Choroid plexus epithelial cell (primary cell): ENCODE measurements at regions not wholly inside any gene's neighbourhood (a gene's known extent, or its start where the extent isn't known, plus 50 kb on each side); places are given as distances from the start of the nearest gene placed in this dataset.

Source experiments
- DNase-seq: peaks from one replicate; pipeline ENCODE4 v3.0.0-alpha.2; 2010; ENCODE audit warnings: low read depth
- H3K4me3 ChIP-seq: 2 replicates; pipeline ENCODE4 v1.5.1; 2011; ENCODE audit warnings: low read depth, mild to moderate bottlenecking, control low read depth, low read length, moderate library complexity
- TF ChIP-seq, protein P1 (sequence below): conservative IDR thresholded peaks from 2 replicates; pipeline ENCODE4 v1.5.1; 2011; ENCODE audit warnings: low read depth, mild to moderate bottlenecking, control low read depth, inconsistent platforms, low read length, moderate library complexity

DNA sequence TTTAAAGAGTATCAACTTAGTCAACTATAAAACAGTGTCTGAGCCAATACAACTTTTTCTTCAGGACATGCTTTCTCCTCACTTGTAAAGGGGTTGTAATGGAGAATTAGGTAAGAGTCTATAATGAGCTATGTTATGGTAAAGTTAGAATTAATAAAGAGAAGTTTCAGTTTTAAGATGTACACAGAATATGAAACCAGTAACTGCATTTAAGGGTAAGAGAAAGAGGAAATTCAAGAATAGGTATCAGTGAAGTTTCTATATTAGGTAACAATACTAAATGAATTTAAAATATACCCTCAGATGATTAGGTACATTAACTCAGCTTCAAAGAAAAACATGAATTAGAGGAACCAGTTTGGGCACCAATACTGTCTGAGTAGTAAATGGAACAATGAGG lies 1444.3 kb upstream of the ADGRB3 start:
- TF ChIP-seq, protein P1, sequence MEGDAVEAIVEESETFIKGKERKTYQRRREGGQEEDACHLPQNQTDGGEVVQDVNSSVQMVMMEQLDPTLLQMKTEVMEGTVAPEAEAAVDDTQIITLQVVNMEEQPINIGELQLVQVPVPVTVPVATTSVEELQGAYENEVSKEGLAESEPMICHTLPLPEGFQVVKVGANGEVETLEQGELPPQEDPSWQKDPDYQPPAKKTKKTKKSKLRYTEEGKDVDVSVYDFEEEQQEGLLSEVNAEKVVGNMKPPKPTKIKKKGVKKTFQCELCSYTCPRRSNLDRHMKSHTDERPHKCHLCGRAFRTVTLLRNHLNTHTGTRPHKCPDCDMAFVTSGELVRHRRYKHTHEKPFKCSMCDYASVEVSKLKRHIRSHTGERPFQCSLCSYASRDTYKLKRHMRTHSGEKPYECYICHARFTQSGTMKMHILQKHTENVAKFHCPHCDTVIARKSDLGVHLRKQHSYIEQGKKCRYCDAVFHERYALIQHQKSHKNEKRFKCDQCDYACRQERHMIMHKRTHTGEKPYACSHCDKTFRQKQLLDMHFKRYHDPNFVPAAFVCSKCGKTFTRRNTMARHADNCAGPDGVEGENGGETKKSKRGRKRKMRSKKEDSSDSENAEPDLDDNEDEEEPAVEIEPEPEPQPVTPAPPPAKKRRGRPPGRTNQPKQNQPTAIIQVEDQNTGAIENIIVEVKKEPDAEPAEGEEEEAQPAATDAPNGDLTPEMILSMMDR, result no peak
- no peak overlapping the region for H3K4me3 ChIP-seq
- DNase-seq, result no peak

DNA sequence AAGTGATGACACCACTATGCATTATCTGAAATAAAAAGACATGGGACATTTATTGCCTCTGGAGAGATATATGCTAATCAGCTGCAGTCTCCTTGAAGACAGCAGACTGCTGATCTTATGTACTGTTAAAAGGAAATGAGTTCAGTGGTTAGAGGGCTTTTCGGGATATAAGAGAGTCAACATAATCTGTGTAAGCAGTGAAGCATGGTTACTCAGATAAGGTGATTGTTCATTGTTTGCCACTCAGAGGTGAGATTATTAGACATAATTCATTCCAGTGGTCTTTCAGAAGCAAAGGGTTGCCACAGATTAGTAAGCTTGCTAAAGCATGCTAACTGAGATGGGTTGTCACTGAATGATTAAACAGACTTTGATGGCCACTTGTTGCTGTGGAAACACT lies 1450.7 kb upstream of the ADGRB3 start:
- DNase-seq, result no peak
- TF ChIP-seq, protein P1, result no peak
- H3K4me3 ChIP-seq, result no peak overlapping the region

DNA sequence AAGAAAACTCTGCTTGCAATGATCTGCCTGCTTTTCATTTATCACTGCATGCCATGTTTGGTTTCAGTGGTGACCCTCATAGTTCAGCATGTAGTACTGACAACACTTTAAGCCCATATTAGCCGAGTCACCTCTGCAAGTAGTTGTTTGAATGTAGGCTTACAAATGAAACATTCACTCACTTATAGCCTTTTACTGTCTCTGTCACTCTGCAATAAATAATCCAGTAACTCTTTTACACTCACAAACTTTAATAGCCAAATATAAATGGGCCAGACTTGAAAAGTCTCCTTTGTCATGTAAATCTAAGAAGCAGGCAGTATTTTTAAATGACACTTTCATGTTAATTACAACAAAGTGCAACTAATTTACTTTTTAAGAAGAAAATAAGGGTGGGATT lies 1460.0 kb upstream of the ADGRB3 start:
- TF ChIP-seq, protein P1, result no peak
- DNase-seq, result no peak
- no peak overlapping the region for H3K4me3 ChIP-seq

DNA sequence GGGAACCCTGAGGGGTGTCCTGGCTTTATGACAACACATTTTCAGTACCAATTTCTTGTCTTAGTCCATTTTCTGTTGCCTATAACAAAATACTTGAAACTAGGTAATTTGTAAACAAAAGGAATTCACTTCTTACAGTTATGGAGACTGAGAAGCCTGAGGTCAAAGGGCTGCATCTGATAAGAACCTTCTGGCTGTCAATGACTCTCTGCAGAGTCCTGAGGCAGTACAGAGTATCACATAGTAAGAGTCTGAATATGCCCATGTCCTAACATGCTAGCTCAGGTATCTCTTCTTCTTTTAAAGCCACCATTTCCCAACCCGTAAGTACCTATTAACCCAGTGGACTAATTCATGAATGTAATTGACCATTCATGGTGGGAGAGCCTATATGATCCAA lies 1458.6 kb upstream of the EYS start:
- DNase-seq, result no peak
- H3K4me3 ChIP-seq, result no peak overlapping the region
- TF ChIP-seq, protein P1, result no peak

DNA sequence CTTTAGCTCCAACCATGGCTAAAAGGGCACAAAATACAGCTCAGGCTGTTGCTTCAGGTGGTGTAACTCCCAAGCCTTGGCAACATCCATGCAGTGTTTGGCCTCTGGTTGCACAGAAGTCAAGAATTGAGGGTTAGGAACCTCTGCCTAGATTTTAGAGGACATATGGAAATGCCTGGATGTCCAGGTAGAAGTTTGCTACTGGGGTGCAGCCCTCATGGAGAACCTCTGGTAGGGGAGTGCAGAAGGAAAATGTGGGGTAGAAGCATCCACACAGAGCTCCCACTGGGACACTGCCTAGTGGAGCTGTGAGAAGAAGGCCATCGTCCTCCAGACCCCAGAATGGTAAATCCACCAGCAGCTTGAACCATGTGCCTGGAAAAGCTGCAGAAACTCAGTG lies 1453.8 kb upstream of the EYS start:
- DNase-seq, result no peak
- H3K4me3 ChIP-seq, result no peak overlapping the region
- TF ChIP-seq, protein P1, result no peak

DNA sequence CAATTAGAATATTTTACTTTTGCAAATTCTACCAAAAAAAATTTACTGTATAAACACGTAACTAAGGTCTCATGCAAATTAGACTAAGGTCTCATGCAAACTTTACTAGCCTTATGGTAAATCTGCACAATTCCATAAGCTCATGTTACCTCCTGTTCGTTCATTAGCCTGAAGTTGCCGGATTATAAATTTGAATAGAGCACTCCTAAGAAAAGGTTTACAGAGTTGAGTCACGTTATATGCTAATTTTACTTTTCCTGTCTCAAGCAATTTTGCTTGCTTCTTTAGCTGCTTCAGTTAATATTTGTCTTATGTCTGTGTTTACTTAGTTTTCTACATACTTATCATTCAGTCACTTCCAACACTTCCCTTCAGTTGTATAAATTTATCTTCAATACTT lies 1434.0 kb upstream of the EYS start:
- no peak for DNase-seq
- no peak overlapping the region for H3K4me3 ChIP-seq
- TF ChIP-seq, protein P1, result no peak

DNA sequence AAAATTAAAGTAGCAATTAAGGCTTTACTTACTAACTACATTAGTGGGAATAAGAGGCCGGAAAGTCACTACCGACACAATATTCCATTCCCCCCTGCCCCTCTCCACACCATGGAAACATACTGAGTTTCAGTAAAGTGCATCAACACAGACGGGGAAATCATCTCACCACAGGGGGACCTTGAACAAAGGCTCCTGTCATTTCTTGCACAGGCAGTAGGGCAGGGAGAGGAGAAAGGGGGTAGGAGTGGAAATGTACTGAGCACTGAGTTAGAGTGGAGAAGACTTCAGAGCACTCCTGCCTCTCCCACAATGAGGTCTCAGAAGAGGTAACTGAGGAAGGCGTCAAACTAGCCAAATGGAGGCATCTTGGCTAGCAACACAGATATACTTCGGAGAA lies 1426.9 kb upstream of the EYS start:
- H3K4me3 ChIP-seq, result no peak overlapping the region
- DNase-seq, result no peak
- TF ChIP-seq, protein P1, result no peak
